ENCODE measurements at regions not wholly inside any gene's neighbourhood (a gene's known extent, or its start where the extent isn't known, plus 50 kb on each side); places are given as distances from the start of the nearest gene placed in this dataset.

- no peak for DNase-seq (ENCODE audit: low read depth)
Observed at GRCh38 chr6:167755461-167755860, 71.2 kb upstream of the AFDN start.

GRCh38 chr6:167756597-167756996, 70.1 kb upstream of the AFDN start:
- DNase-seq (ENCODE audit: low read depth) = no peak

- DNase-seq (ENCODE audit: low read depth) = no peak
Observed at GRCh38 chr6:167757249-167757648, 69.5 kb upstream of the AFDN start.

GRCh38 chr6:167757821-167758220, 68.9 kb upstream of the AFDN start:
- no peak for DNase-seq (ENCODE audit: low read depth)

GRCh38 chr6:167758309-167759023, 68.2 kb upstream of the AFDN start:
- no peak for DNase-seq (ENCODE audit: low read depth)

- no peak for DNase-seq (ENCODE audit: low read depth)
Observed at GRCh38 chr6:167759206-167759605, 67.5 kb upstream of the AFDN start.

GRCh38 chr6:167759912-167760311, 66.8 kb upstream of the AFDN start:
- DNase-seq (ENCODE audit: low read depth) = no peak

GRCh38 chr6:167760979-167761793, 65.5 kb upstream of the AFDN start:
- no peak for DNase-seq (ENCODE audit: low read depth)

- DNase-seq (ENCODE audit: low read depth) = no peak
Observed at GRCh38 chr6:167761794-167762258, 64.9 kb upstream of the AFDN start.

GRCh38 chr6:167762259-167762962, 64.3 kb upstream of the AFDN start:
- no peak for DNase-seq (ENCODE audit: low read depth)

- no peak for DNase-seq (ENCODE audit: low read depth)
Observed at GRCh38 chr6:167763056-167763944, 63.4 kb upstream of the AFDN start.

- no peak for DNase-seq (ENCODE audit: low read depth)
Observed at GRCh38 chr6:167764215-167764614, 62.5 kb upstream of the AFDN start.

GRCh38 chr6:167764713-167765479, 61.8 kb upstream of the AFDN start:
- no peak for DNase-seq (ENCODE audit: low read depth)

- DNase-seq (ENCODE audit: low read depth) = no peak
Observed at GRCh38 chr6:167766986-167767714, 59.6 kb upstream of the AFDN start.

- no peak for DNase-seq (ENCODE audit: low read depth)
Observed at GRCh38 chr6:167767715-167768107, 59.0 kb upstream of the AFDN start.

- no peak for DNase-seq (ENCODE audit: low read depth)
Observed at GRCh38 chr6:167768471-167769215, 58.1 kb upstream of the AFDN start.

GRCh38 chr6:167769408-167770190, 57.1 kb upstream of the AFDN start:
- DNase-seq (ENCODE audit: low read depth) = no peak

- no peak for DNase-seq (ENCODE audit: low read depth)
Observed at GRCh38 chr6:167770291-167770955, 56.3 kb upstream of the AFDN start.
